Gastroesophageal sphincter (tissue), 3 donors: ENCODE measurements at regions not wholly inside any gene's neighbourhood (a gene's known extent, or its start where the extent isn't known, plus 50 kb on each side); places are given as distances from the start of the nearest gene placed in this dataset.

Experiments used
- POLR2A ChIP-seq, 2 donors: fragments of 450-650 bp; IDR thresholded peaks; one replicate each; pipeline ENCODE4 v1.6.1; 2017; ENCODE audit warnings: antibody characterized with exemption in 2 of 2, mild to moderate bottlenecking in 2 of 2, moderate library complexity in 1 of 2
- TF ChIP-seq, protein P1 (sequence below), 4 experiments: fragments of 200-600 bp in 2 of 4; fragments of 450-650 bp in 2 of 4; sonication (generic) in 1 of 4; IDR thresholded peaks; one replicate each; pipeline ENCODE4 v1.5.1; 2017 to 2019; ENCODE audit warnings: antibody characterized with exemption in 4 of 4, mild to moderate bottlenecking in 2 of 4, moderate library complexity in 2 of 4

DNA sequence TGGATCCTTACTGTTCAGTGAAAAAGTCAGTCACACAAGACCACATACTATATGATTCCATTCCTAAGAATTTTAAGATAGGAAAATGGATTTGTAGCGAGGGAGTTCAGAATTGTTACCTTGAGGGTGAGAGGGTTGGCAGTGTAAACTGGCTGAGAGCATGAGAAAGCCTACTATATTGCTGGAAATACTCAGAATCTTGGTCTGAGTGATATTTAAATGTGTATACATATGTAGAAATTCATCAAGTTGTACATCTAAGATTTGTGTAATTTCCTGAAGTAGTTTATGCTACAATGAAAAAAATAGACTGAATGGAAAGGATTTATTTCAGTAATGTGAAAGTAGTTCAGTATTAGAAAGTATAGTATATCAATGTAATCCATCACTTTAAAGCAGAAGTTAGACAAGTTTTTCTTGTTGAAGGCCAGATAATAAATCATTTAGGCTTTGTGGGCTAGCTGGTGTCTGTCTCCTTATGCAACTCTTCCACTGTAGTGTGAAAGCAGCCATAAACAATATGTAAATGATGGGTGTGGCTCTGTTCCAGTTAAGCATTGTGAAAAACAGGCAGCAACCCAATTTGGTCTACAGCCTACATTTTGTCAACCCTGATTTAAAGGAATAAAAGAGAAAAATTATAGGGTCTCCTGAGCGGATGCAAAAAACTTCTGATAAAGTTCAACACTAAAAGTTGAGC is 127.2 kb upstream of the THY1 start:
- TF ChIP-seq POLR2A (IDR thresholded peaks at IDR 0.05), result no peak
- TF ChIP-seq, protein P1, sequence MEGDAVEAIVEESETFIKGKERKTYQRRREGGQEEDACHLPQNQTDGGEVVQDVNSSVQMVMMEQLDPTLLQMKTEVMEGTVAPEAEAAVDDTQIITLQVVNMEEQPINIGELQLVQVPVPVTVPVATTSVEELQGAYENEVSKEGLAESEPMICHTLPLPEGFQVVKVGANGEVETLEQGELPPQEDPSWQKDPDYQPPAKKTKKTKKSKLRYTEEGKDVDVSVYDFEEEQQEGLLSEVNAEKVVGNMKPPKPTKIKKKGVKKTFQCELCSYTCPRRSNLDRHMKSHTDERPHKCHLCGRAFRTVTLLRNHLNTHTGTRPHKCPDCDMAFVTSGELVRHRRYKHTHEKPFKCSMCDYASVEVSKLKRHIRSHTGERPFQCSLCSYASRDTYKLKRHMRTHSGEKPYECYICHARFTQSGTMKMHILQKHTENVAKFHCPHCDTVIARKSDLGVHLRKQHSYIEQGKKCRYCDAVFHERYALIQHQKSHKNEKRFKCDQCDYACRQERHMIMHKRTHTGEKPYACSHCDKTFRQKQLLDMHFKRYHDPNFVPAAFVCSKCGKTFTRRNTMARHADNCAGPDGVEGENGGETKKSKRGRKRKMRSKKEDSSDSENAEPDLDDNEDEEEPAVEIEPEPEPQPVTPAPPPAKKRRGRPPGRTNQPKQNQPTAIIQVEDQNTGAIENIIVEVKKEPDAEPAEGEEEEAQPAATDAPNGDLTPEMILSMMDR (IDR thresholded peaks at IDR 0.05), result no peak
